ENCODE measurements at regions not wholly inside any gene's neighbourhood (a gene's known extent, or its start where the extent isn't known, plus 50 kb on each side); places are given as distances from the start of the nearest gene placed in this dataset.
"Not testable (repeated sequence)": the region's sequence is repeated elsewhere in the genome, so short reads cannot be mapped to it uniquely, and the experiment has no call there.

GRCh38 chr16:85441189-85441889, 171.8 kb upstream of the GSE1 start:
- no peak for DNase-seq (ENCODE audit: low spot score)

GRCh38 chr16:85441890-85442670, 171.0 kb upstream of the GSE1 start:
- DNase-seq (ENCODE audit: low spot score) = no peak

- DNase-seq (ENCODE audit: low spot score) = no peak
These were observed 170.0 kb upstream of the GSE1 start for GRCh38 chr16:85443116-85443515.

- DNase-seq (ENCODE audit: low spot score) = no peak
These were observed 169.6 kb upstream of the GSE1 start for GRCh38 chr16:85443531-85443930.

GRCh38 chr16:85445064-85445778, 167.9 kb upstream of the GSE1 start:
- DNase-seq (ENCODE audit: low spot score) = no peak

GRCh38 chr16:85445779-85446222, 167.3 kb upstream of the GSE1 start:
- DNase-seq (ENCODE audit: low spot score) = no peak

- no peak for DNase-seq (ENCODE audit: low spot score)
These were observed 166.0 kb upstream of the GSE1 start for GRCh38 chr16:85446951-85447692.

GRCh38 chr16:85447693-85448313, 165.3 kb upstream of the GSE1 start:
- no peak for DNase-seq (ENCODE audit: low spot score)

- no peak for DNase-seq (ENCODE audit: low spot score)
These were observed 164.4 kb upstream of the GSE1 start for GRCh38 chr16:85448557-85449190.

- peak; percentile 33 for DNase-seq (ENCODE audit: low spot score)
These were observed 163.8 kb upstream of the GSE1 start for GRCh38 chr16:85449191-85449884.

- no peak for DNase-seq (ENCODE audit: low spot score)
These were observed 163.3 kb upstream of the GSE1 start for GRCh38 chr16:85449885-85450245.

- DNase-seq (ENCODE audit: low spot score) = not testable (repeated sequence)
These were observed 162.0 kb upstream of the GSE1 start for GRCh38 chr16:85451142-85451541.

- DNase-seq (ENCODE audit: low spot score) = no peak
These were observed 161.3 kb upstream of the GSE1 start for GRCh38 chr16:85451641-85452363.

- DNase-seq (ENCODE audit: low spot score) = no peak
These were observed 160.5 kb upstream of the GSE1 start for GRCh38 chr16:85452364-85453193.

- DNase-seq (ENCODE audit: low spot score) = peak; percentile 55
These were observed 159.9 kb upstream of the GSE1 start for GRCh38 chr16:85453194-85453678.

GRCh38 chr16:85453703-85454102, 159.4 kb upstream of the GSE1 start:
- no peak for DNase-seq (ENCODE audit: low spot score)

- no peak for DNase-seq (ENCODE audit: low spot score)
These were observed 158.8 kb upstream of the GSE1 start for GRCh38 chr16:85454171-85454872.

GRCh38 chr16:85455534-85455933, 157.6 kb upstream of the GSE1 start:
- no peak for DNase-seq (ENCODE audit: low spot score)
